ENCODE measurements at regions not wholly inside any gene's neighbourhood (a gene's known extent, or its start where the extent isn't known, plus 50 kb on each side); places are given as distances from the start of the nearest gene placed in this dataset.
"Not testable (repeated sequence)": the region's sequence is repeated elsewhere in the genome, so short reads cannot be mapped to it uniquely, and the experiment has no call there.

DNA sequence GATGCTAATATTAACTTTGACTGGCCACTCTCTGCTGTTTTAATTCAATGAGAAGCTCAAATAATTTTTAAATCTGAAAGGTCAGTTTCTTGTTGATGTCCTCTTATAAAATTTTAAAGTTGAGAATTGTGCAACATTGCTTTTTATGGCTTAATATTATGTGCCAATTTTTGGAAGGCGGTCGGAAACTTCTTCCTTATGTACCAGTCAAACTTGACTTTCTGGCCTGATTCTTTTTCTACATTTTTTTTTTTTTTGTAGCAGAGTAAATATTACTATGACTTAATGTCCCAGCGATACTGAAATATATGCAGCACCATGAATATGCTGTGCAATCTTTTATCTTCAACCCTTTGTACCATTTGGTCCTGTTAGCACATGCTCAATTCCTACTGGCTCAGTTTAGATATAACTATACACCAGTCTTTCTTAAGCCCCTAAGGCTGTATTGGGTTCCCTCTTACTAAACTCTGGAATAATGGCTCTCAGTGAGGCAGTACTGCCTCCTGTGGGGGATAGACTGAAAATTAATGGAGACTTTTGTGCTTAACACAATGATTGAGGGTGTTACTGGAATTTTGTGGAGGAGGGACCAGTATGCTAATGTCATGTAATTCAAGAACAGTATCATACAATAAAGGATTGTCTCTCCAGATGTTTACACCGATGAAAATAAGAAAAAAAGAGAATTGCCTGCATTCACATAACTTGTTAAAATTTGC lies 156.4 kb upstream of the SYNCRIP start:
- DNase-seq: no peak

DNA sequence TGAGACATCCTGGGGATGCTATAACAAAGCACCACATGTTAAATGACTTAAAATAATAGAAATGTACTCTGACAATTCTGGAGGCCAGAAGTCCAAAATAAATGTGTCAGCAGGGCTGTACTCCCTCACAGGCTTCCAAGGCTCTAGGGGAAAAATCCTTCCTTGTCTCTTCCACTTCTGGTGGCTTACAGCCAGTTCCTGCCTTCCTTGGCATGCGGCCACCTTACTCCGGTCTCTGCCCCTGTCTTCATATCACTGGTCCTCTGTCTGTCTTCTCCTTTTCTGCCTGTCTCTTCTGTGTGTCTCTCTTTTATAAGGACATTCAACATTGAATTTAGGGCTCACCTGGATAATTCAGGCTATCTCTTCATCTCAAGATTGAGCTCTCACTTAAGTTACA lies 155.3 kb upstream of the SYNCRIP start:
- DNase-seq: no peak

DNA sequence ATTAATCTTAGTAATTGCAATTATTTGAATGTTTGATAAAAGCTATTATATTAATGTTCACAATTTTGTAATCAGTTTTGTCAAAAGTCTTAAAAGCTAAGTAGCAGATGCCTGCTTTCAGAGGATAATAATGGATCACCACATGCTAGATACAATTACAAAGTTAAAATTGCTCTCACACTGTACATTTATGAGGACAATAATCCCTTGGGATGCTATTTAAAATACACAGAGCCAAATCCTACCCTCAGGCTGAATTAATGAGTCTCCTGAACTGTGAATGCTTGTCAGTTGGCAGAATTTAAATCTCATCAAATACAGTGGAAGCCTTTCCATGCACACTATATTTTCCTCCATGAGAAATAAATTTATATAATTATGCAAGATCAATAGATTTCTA lies 153.3 kb upstream of the SYNCRIP start:
- no peak for DNase-seq

DNA sequence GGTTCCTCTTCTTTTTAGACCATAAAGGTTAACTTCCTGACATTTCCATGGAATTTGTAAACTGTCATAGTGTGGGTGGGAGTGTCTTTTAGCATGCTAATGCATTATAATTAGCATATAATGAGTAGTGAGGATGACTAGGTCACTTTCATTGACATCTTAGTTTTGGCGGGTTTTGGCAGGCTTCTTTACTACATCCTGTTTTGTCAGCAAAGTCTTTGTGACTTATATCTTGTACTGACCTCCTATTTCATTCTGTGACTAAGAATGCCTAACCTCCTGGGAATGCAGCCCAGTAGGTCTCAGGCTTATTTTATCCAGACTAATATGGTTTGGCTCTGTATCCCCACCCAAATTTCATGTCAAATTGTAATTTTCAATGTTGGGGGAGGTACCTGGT lies 149.6 kb upstream of the SYNCRIP start:
- DNase-seq: no peak

DNA sequence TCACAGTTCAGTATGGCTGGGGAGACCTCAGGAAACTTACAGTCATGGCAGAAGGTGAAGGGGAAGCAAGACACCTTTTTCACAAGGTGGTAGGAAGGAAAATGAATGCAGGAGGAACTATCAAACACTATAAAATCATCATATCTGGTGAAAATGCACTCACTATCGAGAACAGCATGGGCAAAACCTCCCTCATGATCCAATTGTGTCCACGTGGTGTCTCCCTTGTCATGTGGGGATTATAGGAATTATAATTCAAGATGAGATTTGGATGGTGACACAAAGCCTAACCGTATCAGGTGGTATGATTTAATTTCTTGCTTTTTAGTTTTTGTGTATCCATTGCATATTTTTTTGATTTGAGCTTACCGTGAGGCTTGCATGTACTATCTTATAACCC lies 133.2 kb upstream of the SYNCRIP start:
- no peak for DNase-seq

DNA sequence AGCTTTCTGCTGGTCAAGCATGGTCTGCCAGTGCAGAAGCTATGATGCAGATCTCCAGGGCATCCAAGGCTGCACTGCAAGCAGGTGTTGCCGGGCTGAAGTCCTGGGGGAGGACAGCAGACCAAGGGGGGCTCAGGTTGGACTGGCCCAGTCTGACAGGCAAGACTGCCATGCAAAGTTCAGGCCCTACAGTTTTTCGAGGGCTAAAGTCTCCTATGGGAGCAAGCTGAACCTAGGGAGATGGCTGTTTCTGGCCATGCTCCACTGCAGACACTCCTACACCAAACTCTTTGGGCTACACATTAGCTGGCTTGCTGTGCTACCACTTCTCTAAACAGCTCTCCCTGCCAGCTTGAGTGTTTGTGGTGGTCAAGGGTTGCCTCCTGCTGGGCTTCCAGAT lies 130.0 kb upstream of the SYNCRIP start:
- no peak for DNase-seq

DNA sequence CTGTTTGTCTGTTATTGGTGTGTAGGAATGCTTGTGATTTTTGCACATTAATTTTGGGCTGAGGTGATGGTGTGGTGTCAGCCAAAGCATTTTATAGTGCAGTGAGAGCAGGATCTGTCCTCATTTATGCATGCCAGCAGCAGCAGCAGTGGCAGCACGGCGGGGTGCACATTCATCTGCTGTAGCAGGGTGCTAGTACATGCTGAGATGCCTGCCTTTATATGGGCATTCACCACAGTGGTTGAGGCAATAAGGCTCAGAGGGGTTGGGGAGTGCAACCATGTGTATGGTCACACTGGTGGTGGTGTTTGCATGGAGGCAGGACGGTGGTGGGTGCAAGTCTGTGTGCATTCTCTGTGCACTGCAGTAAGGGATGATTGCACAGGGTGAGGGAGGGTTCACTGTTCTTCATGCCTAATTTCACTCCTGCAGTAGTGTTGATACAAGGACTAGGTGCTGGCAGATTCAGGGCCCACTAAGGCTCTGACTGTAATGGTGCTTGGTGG lies 129.3 kb upstream of the SYNCRIP start:
- no peak for DNase-seq

DNA sequence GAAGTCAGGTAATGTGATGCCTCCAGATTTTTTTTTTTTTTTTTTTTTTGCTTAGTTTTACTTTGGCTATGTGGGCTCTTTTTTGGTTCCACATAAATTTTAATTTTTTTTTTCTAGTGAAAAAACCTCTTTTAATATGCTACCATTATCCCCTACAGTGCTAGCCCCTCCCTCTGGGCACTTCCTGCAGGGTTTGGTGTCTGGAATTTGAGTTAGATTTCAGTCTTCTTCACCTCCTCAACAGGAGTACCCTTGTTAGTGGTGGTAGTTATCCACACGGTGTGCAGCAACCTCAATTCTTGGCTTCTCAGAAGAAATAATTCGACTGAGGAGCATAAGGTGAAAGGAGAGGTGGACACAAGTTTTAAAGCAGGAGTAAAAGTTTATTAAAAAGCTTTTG lies 128.8 kb upstream of the SYNCRIP start:
- DNase-seq: no peak

DNA sequence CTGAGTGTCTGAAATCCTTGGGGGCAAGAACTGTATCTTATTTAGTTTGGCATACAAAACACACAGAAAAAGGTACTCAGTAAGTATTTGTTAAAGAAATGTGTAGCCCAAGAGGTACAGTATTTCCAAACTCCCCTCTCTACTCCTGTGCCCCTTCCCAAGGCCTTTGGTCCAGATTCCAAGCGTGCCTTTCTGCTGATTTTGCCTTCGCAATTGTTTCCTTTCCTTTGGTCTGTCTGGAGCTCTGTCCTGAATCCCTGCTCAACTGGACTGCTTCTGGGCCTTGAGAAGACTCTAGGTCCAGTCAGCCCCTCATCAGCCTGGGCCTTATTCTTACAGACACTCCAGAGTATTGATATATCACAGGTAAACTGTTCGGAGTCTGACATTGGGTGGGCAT lies 122.2 kb upstream of the SYNCRIP start:
- no peak for DNase-seq

DNA sequence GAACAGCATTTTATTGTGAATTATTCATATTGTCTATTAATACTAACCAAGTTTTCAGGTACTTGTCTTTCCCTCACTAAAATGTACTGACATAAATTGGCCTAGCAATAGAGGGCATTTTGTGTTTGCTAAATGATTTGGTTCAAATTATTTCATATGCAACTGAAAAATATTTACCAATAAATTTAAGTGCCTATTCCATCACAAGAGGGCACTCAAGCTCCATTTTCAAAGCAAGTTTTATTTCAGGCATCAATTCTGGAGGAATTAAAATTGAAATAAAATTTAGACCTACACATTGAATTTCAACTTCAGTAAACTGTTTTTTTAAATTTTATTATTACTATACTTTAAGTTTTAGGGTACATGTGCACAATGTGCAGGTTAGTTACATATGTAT lies 114.3 kb upstream of the SYNCRIP start:
- DNase-seq: peak; percentile 2

DNA sequence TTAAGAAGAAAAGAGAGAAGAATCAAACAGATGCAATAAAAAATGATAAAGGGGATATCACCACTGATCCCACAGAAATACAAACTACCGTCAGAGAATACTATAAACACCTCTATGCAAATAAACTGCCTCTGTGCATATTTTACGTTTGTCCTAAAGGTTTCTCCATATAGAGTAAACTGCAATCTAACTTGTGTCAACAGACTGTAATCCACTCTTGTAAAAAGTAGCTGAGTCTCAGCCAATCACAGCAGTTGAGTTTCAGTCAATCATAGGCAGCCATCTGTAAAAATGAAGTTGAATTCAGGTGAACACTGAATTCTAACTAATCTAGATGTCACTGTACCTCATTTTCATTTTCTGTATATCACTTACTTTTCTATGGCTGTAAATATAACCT lies 112.2 kb upstream of the SYNCRIP start:
- DNase-seq: no peak

DNA sequence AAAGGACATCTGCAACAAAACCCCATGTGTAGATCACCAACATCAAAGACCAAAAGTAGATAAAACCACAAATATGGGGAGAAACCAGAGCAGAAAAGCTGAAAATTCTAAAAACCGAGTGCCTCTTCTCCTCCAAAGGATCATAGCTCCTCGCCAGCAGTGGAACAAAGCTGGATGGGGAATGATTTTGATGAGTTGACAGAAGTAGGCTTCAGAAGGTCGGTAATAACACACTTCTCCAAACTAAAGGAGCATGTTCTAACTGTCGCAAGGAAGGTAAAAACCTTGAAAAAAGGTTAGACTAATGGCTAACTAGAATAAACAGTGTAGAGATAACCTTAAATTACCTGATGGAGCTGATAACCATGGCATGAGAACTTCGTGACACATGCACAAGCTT lies 109.9 kb upstream of the SYNCRIP start:
- DNase-seq: no peak

DNA sequence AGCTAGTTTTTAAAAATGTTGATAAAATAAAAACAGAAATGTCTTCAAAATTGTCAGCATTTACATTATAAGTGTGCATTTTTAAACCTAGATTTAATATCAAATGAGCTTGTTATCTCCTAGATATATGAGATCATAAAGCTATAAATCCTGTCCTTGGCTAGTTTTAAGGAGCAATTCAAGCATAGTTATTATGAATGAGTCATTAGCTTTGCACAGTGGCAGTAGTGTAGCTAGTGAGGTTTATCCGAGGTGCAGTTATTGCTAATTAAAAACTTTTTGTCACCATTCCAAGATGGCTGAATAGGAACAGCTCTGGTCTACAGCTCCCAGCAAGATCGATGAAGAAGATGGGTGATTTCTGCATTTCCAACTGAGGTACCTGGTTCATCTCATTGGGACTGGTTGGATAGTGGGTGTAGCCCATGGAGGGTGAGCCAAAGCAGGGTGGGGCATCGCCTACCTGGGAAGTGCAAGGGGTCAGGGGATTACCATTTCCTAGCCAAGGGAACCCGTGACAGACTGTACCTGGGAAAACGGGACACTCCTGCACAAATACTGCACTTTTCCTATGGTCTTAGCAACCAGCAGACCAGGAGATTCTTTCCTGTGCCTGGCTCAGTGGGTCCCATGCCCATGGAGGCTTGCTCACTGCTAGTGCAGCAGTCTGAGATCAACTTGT lies 108.8 kb upstream of the SYNCRIP start:
- no peak for DNase-seq

DNA sequence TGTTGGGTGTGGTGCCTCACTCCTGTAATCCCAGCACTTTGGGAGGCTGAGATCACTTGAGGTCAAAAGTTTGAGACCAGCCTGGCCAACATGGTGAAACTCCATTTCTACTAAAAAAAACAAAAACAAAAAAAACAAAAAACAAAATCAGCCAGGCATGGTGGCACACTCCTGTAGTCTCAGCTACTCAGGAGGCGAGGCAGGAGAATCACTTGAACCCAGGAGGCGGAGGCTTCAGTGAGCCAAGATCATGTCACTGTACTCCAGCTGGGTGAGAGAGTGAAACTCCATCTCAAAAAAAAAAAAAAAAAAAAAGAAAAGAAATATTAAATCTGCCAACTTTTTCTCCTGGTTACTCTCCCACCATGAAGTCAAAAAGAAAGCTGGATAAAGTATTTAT lies 107.5 kb upstream of the SYNCRIP start:
- DNase-seq: not testable (repeated sequence)

DNA sequence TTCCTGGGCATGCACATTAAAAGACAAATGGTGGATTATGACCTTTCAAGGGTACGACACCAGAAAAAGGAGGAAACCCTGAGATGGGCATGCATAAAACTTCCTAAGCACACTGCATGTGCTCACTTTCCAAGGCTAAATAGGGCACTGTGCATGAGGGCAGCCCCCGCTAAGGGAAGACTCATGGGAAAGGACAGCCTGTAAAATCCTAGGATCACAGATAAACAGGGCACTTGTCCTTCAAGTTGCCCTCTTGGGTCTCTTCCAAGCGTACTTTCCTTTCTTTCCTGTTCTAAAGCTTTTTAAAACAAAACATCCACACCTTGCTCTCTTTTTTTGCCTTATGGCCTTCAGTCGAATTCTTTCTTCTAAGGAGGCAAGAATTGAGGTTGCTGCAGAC lies 106.5 kb upstream of the SYNCRIP start:
- no peak for DNase-seq

DNA sequence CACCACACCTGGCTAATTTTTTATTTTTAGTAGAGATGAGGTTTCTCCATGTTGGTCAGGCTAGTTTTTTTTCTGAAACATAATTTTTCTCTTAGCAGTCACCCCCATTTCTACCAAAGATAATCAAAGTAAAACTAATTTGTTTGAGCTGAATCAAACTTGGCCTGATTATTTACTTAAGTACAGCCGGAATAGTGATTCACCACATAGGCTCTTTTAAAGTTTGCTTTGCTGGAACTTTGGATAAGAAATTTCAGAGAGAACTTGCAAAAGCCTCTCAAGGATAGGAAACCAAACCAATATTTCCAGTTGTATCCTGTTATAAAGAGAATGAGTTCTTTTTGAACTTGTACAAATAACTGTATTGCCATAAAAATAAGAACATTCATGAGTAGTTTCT lies 105.0 kb upstream of the SYNCRIP start:
- DNase-seq: no peak

DNA sequence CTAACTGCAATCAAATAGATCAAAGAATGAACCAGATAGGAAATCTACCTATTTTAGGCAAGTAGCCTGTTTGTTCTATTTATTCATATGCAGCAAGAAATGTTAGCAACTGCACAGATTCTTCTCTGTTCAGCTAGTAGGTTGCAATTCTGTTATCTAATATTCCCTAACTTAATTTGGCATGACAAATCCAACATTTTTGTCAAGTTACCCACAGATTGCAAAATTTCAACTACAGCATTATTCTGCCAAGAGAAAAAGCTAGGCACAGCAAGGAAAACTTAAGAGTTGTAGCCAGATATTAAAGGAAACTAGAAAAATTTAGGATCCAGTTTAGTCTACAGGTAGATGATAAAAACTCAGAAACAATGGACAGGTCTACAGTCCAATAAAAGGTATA lies 104.4 kb upstream of the SYNCRIP start:
- DNase-seq: no peak

DNA sequence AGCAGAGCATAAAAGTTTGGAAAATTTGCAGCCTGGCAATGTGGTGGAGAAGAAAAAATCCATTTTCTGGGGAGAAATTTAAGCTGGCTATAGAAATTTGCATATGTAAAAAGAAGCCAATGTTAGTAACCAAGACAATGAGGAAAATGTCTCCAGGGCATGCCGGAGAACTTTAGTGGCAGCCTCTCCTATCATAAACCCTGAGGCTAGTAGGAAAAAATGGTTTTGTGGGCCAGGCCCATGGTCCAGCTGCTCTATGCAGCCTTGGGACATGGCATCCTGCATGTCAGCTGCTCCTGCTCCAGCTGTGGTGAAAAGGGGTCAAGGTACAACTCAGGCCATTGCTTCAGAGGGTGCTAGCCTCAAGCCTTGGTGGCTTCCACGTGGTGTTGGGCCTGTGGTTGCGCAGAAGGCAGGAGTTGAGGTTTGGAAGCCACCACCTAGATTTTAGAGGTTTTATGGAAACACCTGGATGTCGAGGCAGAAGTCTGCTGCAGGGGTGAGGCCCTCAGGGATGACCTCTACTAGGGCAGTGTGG lies 101.8 kb upstream of the SYNCRIP start:
- DNase-seq: no peak

DNA sequence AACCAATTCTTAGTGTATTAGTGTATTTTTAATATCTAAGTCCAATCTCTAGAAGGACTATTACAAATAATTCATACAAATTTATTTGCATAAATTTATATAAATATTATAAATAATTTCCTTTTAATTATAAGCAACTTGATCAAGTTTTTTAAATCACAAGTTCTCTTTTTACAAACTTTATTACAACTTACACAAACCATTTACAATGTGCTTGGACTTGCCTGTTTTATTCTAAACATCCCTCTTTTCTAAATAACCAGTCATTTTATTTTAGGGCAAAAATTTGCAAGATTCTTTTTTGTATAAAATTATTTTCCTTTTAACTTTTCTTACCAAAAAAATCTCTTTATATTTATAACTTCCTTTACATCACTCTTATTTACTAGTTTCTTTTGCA lies 83.5 kb upstream of the SYNCRIP start:
- no peak for DNase-seq

DNA sequence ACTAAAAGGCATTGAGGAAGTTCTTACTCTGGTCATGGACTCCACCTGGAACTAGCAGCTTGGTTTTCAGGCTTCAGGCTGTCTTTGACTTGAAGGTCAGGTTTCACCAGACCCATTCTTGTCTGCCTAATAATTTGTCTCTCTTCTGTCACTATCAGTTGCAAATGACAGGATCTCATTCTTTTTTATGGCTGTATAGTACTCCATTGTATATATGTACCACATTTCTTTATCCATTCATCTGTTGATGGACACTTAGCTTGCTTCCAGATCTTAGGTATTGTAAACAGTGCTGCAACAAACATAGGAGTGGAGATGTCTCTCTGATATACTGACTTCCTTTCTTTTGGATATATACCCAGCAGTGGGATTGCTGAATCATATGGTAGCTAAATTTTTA lies 73.1 kb upstream of the SYNCRIP start:
- DNase-seq: no peak

DNA sequence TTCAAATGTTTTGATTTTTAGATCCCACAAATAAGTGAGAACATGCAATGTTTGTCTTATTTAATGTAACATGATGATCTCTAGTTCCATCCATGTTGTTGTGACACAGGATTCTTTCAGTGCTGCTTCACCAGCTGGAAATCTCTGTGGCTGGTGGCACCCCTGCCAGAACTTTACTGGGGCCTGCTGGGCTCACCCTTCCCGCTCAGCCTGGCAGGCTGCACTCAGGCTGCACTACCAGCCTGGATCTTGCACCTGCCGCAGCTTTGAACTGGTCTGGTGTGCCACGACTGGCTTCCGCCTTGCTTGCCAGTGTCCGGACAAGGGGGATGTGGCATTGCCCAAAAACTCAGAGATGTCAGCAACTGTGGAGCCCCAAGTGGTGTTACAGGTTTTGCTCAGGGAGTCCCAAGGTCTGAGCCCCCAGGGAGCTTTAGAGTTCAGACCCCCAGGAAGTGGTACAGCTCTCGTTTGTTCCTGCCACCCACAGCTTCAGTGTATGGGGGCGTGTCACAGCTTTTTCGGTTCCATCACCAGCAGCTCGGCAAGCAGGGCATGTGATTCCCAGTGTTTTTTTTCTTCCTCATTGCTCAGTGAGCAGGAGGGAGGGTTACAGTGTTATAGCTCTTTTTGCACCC lies 72.3 kb upstream of the SYNCRIP start:
- no peak for DNase-seq

DNA sequence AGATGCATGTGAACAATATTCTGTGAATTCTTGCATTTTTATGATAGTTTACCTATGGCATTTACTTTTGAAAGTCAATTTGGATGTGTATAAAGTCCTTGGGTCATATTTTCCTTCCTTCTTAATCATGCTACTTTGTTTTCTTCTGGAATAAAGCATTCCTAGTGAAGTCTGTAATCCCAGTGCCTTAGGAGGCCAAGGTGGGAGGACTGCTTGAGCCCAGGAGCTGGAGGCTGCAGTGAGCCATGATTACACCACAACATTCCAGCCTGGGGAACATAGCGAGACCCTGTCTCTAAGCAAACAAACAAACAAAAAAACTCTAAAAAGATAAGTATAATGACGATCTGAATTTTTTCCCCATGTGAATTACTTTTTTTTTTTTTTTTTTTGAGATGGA lies 69.7 kb upstream of the SYNCRIP start:
- DNase-seq: no peak

DNA sequence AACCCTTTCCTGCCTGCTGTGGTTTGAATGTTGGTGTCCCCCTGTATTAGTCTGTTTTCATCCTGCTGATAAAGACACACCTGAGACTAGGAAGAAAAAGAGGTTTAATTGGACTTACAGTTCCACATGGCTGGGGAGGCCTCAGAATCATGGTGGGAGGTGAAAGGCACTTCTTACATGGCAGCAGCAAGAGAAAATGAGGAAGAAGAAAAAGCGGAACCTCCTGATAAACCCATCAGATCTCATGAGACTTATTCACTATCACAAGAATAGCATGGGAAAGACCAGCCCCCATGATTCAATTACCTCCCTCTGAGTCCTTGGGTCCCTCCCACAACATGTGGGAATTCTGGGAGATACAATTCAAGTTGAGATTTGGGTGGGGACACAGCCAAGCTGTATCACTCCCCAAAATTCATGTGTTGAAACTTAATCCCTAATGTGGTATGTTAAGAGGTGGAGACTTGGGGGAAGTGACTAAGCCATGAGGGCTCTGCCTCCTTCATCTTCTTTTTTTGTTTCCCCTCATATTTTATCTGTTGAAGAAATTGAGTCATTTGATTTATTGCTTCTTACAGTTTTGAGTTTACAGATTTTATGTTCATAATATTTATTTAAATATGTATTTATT lies 64.9 kb upstream of the SYNCRIP start:
- DNase-seq: not testable (repeated sequence)

DNA sequence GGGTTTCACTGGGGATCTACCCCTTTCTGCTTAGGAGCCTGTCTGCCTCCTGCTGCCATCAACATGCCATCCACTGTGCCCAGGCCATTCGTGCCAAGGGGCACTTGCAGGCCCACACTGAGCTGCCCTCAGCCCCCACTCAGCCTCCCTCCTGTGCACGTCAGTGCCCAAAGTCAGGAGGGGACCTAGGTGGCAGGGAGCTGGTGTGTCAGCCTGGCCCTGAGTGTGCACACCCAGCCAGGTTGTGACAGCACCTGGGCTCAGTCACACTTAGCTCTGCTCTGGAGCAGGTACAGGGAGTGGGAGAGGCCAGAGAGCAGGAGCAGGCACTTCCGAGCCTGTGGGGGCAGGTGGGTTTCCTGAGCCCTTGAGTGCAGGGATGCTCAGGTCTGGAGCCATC lies 63.6 kb upstream of the SYNCRIP start:
- DNase-seq: no peak

Measured in NCI-H1048 (cell line).